Globus pallidus (tissue), 1 donor: ENCODE measurements at regions not wholly inside any gene's neighbourhood (a gene's known extent, or its start where the extent isn't known, plus 50 kb on each side); places are given as distances from the start of the nearest gene placed in this dataset.

ENCODE experiments used
- DNase-seq: peaks from one replicate; pipeline ENCODE4 v3.0.0-alpha.2; 2015; ENCODE audit warnings: low spot score

GRCh38 chr1:34701326-34702060 is 53.4 kb upstream of the GJB5 start:
- DNase-seq: no peak
